Stimulated activated CD8-positive, alpha-beta memory T cell treated with anti-CD3 and anti-CD28 coated beads, Interleukin-15, amount 100 ng/mL, for 1 hour (primary cell): ENCODE measurements at regions not wholly inside any gene's neighbourhood (a gene's known extent, or its start where the extent isn't known, plus 50 kb on each side); places are given as distances from the start of the nearest gene placed in this dataset.

Experiments
- DNase-seq: peaks from one replicate; pipeline ENCODE4 v3.0.0-alpha.2; 2020; ENCODE audit warnings: low read depth

DNA sequence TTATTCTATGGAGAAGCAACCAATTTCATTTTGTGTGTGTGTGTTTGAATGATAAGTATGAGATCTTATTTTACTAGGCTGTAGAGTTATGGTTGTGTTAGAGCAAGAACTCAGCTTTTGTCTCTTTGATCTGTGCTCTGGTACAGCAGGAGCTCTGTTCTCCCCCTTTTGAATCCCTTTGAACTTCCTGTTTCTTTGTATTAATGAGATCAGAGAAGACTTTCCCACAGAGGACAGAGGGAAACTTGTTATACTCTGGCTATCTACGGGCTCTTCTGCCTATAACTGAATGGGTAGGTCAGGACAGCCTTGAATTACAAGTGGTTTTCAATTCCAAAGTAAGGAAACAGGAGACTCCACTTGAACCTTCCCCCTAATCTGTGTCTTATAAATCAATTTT lies 1015.0 kb upstream of the RAG2 start:
- no peak for DNase-seq

DNA sequence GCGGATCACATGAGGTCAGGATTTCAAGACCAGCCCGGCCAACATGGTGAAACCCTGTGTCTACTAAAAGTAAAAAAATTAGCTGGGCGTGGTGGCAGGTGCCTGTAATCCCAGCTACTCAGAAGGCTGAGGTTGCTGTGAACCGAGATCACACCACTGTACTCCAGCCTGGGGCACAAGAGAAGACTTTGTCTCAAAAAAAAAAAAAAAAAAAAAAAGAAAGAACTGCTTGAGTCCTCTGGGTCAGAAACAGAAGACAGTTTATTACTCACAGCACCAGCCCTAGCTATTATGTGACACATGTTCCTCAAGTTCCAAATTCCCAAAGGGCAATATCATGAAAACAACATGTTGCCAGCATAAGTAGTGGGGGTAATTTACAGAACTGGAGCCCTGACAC lies 1014.1 kb upstream of the RAG2 start:
- no peak for DNase-seq

DNA sequence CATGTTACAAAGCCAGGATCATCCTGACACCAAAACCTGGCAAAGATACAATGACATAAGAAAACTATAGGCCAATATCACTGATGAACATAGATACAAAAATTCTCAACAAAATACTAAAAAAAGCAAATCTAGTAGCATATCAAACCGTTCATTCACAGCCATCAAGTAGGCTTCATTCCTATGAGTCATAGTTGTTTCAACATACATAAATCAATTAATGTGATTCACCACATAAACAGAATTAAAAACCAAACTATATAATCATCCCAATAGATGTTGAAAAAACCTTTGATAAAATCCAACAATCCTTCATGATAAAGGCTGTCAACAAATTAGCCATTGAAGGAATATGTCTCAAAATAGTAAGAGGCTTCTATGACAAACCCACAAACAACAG lies 1007.2 kb upstream of the RAG2 start:
- no peak for DNase-seq

GRCh38 chr11:37598381-37598780 lies 1000.3 kb upstream of the RAG2 start:
- DNase-seq: no peak

DNA sequence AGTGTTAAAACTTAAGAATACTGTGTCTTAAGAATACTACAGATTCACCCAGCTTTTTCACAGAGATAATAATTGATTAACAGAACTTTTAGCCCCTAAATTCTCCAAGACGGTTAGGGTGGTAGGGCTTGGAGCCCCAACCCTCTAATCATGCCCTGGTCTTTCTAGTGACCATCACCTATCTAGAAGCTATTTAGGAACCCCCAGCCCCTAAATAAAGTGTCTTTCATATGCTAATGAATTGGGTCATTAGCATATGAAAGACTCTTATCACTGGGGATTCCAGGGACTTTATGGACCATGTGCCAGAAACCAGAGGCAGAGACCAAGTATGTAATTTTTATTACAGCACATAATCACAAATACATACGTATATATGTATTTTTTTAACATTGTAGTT lies 999.7 kb upstream of the RAG2 start:
- DNase-seq: no peak

DNA sequence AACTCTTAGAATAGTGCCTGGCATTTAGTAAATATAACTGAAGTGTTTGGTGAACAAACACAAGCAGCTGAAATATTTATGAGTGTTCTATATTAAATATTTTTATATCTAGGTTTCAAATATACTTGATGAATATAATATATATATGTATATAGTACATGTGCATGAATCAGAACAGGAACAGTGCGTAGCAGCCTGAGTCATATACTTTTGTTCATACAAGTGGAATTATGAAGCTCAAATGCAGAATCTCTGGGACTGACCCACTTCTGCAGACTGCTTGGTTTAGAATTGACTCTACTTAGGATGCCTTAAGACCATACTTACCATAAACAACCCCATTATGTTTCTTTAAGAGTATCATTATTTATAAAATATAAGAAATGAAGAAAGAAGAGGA lies 997.8 kb upstream of the RAG2 start:
- DNase-seq: no peak

DNA sequence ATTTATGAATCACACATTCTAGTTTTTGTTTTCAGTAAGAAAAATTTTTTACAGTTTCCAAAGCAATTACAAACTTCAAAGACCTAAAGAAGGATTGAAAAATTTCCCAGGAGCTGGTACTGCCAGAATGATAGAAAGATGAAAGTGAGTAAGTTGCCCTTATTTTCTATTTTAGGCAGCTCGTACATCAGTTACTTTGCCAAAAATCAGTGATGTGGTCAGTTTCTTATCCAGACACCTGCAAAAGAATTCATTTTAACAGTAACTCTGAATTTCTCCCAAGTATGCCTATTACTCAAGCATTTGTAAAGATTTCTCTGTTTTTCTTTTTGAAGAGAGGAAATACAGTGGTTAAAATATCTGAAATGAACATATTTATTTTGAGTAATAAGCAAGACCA lies 976.3 kb upstream of the RAG2 start:
- DNase-seq: no peak

GRCh38 chr11:37572491-37573171 lies 974.6 kb upstream of the RAG2 start:
- DNase-seq: no peak

- no peak for DNase-seq
These were observed 973.2 kb upstream of the RAG2 start for GRCh38 chr11:37571246-37571645.

- no peak for DNase-seq
These were observed 963.0 kb upstream of the RAG2 start for GRCh38 chr11:37560991-37561390.

DNA sequence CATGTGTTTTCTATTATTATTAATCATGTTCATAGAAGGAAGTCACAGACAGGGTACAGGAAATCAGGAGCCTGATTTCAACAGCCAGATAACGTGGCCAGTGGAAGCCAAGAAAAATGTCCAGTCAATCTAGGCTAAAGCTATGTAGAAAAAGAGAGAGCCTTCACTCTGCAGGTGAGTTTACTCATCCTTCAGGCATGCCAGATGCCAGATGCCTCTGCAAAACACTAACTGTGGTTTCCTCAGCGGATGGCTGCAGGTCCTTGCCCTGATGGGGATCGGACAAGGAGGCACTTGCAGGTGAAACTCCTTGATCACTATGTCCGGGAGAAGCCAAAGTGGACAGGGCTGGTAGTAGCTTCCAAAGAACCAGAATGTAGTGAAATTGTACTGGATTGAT lies 962.3 kb upstream of the RAG2 start:
- DNase-seq: no peak

DNA sequence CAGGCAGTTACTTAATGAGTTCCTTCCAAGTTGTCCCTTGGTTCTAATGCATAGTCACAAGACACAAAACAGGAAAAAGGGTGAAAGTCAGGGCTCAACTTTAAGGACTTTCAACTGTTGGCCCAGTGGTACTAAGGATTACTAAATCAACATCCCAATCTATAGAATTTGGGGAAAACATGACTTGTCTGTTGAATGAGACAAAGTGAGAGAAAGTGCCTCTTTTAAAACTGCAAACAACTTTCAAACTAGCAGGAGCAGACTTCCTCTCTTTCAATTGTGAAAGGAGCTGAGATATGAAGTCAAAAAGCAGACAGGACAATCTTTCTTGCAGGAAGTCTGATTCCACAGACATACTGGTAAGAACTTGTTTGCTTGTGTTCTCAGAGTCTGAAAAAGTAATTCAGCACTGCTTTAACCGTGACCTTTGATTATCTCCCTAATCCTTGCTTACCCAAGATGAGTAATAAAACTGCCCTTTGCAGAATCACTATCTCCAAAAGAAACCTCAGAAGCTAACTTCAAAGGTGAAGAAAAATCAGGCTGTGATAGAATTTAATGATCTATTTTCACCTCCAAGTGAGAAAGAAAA lies 960.7 kb upstream of the RAG2 start:
- no peak for DNase-seq

DNA sequence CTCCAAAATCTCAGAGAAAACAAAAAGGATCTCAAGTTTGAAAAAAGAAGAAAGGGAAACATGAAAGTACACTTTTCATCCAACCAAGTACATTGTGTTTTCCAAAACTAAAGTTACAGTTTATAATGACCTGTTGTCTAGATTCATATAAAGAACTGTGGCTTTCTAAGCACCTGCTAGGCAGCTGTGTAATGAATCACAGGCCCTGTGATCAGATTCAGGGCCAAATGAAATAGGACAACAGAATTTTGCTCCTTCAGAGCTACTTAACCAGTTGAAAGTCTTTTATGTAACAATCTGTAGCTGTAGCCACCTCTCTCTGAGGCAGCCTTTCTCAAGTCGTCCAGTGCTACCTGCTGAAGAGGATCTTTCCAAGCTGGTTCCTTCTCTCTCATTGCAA lies 960.0 kb upstream of the RAG2 start:
- no peak for DNase-seq

GRCh38 chr11:37552284-37552683 lies 954.2 kb upstream of the RAG2 start:
- no peak for DNase-seq

GRCh38 chr11:37544491-37544890 lies 946.5 kb upstream of the RAG2 start:
- no peak for DNase-seq

GRCh38 chr11:37533830-37534229 lies 935.8 kb upstream of the RAG2 start:
- no peak for DNase-seq

DNA sequence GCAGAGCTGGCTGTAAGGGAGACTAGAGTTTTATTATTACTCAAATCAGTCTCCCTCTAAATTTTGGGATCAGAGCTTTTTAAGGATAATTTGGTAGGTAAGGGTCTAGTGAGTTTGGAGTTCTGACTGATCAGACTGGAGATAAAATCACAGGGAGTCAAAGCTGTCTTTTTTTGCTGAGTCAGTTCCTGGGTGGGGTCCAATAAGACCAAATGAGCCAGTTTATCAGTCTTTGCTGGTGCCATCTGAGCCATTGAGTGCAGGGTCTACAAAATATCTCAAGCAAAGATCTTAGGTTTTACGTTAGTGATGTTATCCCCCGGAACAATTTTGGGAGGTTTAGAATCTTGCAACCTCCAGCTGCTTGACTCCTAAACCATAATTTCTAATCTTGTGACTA lies 935.1 kb upstream of the RAG2 start:
- no peak for DNase-seq

DNA sequence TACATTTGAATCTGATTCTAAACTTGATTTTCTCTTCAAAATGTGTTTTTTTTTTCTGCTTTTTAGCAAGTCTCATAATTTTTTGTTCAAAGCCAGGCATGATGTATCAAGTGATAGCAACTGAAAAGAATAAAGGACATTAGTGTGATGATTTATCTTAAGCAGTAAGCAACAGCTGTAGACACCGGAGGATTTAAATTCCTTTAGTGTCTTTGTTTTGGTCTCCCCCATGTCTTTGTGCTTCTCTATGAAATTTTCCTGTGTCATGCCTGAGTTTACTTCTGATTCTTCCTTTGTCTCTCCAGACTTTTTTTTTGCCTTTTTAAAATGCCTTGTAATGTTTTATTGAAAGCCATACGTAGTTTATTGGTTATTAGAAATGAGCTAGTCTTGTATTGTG lies 934.2 kb upstream of the RAG2 start:
- no peak for DNase-seq

DNA sequence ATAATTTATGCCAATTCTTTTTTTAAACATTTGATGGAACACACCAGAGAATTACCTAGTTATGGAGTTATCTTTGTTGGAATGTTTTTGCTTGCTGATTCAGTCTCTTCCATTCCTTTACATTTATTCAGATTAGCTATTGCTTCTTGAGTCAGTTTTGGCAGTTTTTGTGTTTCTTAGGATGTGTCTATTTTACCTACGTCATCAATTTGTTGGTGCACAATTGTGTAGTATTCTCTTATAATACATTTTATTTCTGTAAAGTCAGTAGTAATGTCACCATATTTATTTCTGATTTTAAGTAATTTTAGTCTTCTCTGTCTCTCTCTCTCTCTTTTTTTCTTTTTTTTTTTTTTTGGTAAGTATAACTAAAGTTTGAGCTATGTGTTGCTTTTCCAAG lies 929.5 kb upstream of the RAG2 start:
- no peak for DNase-seq

DNA sequence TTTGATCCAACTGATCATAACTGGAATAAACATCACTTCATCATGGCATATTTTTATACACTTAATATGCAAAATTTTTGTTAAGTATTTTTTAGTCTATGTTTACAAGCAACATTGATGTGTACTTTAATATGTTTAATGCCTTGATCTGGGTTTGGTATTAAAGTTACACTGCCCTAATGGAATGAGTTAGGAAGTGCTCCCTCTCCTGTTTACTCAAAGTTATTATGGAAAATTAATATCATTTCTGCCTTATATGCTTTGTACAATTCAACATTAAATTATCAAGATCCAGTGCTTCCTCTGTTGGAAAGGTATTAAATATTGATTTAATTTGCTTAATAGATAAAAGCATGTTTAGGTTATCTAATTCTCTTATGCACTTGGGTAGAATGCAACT lies 927.3 kb upstream of the RAG2 start:
- DNase-seq: no peak

DNA sequence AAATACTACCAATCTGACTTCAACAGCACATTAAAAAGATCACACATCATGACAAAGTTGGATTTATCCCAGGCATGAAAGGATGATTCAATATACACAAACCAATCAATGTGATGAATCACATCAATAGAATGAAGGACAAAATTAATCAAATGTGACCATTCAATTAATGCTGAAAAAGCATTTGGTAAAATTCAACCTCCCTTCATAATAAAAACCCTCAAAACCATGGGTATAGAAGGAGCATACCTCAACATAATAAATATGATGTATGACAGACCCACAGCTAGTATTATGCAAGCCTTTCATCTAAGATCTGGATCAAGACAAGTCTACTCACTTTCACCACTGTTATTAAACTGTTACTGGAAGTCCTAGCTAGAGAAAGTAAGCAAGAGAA lies 921.7 kb upstream of the RAG2 start:
- no peak for DNase-seq

DNA sequence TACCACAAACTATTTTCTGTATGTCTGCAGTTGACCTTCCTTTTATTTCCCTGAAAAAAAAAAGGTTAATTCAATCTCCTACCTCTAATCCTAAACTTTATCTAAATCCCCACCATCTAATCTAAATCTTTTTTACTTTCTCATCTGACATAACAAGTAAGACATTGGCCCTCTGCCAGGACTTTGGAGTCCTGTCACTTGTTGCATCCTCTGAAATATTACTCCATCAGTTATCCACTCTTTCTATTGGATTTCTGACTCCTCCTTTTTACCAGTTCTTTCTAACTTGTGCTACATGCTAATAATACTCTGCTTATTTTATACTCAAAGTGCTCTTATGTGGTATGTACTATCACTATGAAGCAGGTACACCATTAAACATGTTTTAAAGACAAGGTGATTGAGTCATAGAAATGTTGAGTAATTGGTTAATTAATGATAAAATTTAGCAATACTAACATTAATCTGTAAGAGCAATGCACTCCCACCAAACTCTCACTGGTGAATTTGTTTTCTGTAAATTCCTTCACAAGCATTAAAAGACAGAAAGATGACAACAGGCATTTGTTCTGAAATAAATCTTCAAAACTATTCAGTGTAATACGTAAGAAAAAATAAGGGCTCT lies 914.2 kb upstream of the RAG2 start:
- no peak for DNase-seq

DNA sequence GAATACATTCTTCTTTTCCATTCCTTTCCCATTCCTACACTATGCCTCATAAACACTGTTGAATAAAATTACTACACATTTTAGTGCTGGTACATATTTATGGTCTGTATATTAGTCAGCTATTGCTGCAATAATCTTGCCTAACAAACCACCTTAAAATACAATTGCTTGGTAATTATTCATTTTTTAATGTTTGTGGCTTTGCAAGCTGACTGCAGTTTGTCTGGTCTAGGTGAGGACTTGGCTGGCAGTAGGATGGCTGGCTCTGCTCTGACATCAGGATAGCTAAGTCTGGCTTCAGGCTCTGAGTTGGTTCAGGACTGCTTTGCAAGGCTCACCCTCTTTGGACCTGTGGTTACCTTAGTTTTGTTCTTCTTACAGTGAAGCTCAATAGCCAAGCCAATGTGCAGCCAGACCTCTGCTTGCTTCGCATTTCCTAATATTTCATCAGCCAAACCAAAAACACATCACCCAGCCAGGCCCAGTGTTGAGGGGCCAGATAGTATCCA lies 913.4 kb upstream of the RAG2 start:
- DNase-seq: no peak

DNA sequence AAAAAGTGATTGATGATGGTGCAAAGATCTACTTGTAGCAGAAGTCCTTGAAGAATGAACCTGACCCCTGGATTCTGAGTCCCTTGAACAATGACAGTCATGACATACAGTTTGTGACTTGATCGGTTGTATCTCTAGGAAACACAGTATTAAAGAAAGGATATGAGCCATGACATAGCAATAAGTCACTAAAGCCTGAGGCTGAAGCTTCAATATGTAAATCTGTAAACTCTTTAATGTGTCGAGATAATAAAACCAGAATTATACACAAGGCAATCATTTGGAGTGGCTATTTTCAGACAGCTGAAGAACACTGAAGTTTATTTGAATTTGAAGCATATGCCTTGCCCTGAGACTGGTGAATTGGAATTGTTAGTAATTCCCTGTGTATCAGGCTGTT lies 911.5 kb upstream of the RAG2 start:
- no peak for DNase-seq
